Neural progenitor cell (in vitro differentiated cells): ENCODE measurements at regions not wholly inside any gene's neighbourhood (a gene's known extent, or its start where the extent isn't known, plus 50 kb on each side); places are given as distances from the start of the nearest gene placed in this dataset.

Source experiments
- DNase-seq: peaks from one replicate; pipeline ENCODE4 v3.0.0-alpha.2; 2016; ENCODE audit warnings: low spot score
- H2AFZ ChIP-seq: fragments of 200-600 bp; sonication (generic); replicated peaks from 2 replicates; pipeline ENCODE4 v1.6.1; 2016; ENCODE audit warnings: antibody characterized with exemption
- H3F3A ChIP-seq: fragments of 200-600 bp; sonication (generic); 2 replicates; pipeline ENCODE4 v1.6.1; 2016; ENCODE audit warnings: antibody characterized with exemption, low read depth
- H3K27ac ChIP-seq: fragments of 200-600 bp; sonication (generic); 2 replicates; pipeline ENCODE4 v1.5.1; 2016; ENCODE audit warnings: mild to moderate bottlenecking
- H3K27me3 ChIP-seq: fragments of 200-600 bp; sonication (generic); 2 replicates; pipeline ENCODE4 v1.6.1; 2016; ENCODE audit warnings: mild to moderate bottlenecking, moderate library complexity
- H3K36me3 ChIP-seq: fragments of 200-600 bp; sonication (generic); 2 replicates; pipeline ENCODE4 v1.5.1; 2016
- H3K4me1 ChIP-seq: fragments of 200-600 bp; sonication (generic); 2 replicates; pipeline ENCODE4 v1.6.1; 2016; ENCODE audit warnings: mixed run types
- H3K4me2 ChIP-seq: fragments of 200-600 bp; sonication (generic); 2 replicates; pipeline ENCODE4 v1.6.1; 2016
- H3K4me3 ChIP-seq: fragments of 200-600 bp; sonication (generic); 2 replicates; pipeline ENCODE4 v1.5.1; 2016
- H3K79me2 ChIP-seq: fragments of 200-600 bp; sonication (generic); 2 replicates; pipeline ENCODE4 v1.6.1; 2016; ENCODE audit warnings: low read depth
- H3K9ac ChIP-seq: fragments of 200-600 bp; sonication (generic); 2 replicates; pipeline ENCODE4 v1.6.1; 2016
- H3K9me3 ChIP-seq: fragments of 200-600 bp; sonication (generic); 2 replicates; pipeline ENCODE4 v1.5.1; 2016; ENCODE audit warnings: low read depth
- H4K20me1 ChIP-seq: fragments of 200-600 bp; sonication (generic); 2 replicates; pipeline ENCODE4 v1.6.1; 2016; ENCODE audit warnings: low read depth
- H3K27ac Mint-ChIP-seq: 3 replicates; pipeline ENCODE4 v1.8.0; 2021; ENCODE audit warnings: mixed read lengths
- H3K27me3 Mint-ChIP-seq: 2 replicates; pipeline ENCODE4 v1.8.0; 2022; ENCODE audit warnings: low read depth, mild to moderate bottlenecking, inconsistent platforms, moderate library complexity, mixed read lengths; ENCODE audit not compliant: insufficient read depth
- H3K36me3 Mint-ChIP-seq: 3 replicates; pipeline ENCODE4 v1.8.0; 2021; ENCODE audit warnings: mixed read lengths
- H3K4me1 Mint-ChIP-seq: 3 replicates; pipeline ENCODE4 v1.8.0; 2021; ENCODE audit warnings: mixed read lengths
- H3K4me3 Mint-ChIP-seq: 3 replicates; pipeline ENCODE4 v1.8.0; 2021; ENCODE audit warnings: mild to moderate bottlenecking, moderate library complexity, mixed read lengths
- H3K9me3 Mint-ChIP-seq: 3 replicates; pipeline ENCODE4 v1.8.0; 2020; ENCODE audit warnings: mixed read lengths
- EZH2 ChIP-seq: fragments of 200-600 bp; sonication (generic); IDR thresholded peaks from 2 replicates; pipeline ENCODE4 v1.6.1; 2017; ENCODE audit warnings: antibody characterized with exemption, mild to moderate bottlenecking, moderate library complexity
- EZH2phosphoT487 ChIP-seq: fragments of 200-600 bp; sonication (generic); IDR thresholded peaks from 2 replicates; pipeline ENCODE4 v1.6.1; 2017; ENCODE audit warnings: antibody characterized with exemption
- TF ChIP-seq, protein P1 (sequence below): fragments of 200-600 bp; sonication (generic); IDR thresholded peaks from 2 replicates; pipeline ENCODE4 v1.5.1; 2017; ENCODE audit warnings: antibody characterized with exemption, mild to moderate bottlenecking

DNA sequence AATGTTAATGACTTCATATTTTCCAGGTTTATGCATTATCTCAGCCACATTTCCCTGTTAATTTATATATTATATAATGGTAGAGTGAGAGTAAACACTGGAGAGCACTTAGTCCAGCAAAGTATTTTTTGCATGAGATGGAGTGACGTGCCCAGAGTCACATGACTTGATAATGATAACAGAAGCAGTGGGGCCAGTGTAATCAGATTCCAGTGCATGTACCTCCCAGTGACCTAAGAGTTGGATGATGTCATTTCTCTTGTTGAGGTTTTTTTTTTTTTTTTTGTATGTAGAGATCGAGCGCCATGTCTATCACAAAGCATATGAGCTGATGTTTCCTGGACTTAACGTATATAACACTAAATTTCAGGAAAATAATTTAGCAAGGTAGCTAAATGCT lies 375.3 kb downstream of the CNTN6 start:
- Histone ChIP-seq H3K36me3 (no peaks in the 10 kb centered on the region), H3K79me2 (no peaks in the 10 kb centered on the region), H3K27ac (no peak overlapping the region), H3K4me1 (no peaks in the 10 kb centered on the region), H3K4me2 (no peak overlapping the region), H3K4me3 (no peak overlapping the region), H4K20me1 (no peaks in the 10 kb centered on the region), H3K9me3 (no peaks in the 10 kb centered on the region), H3F3A (no peaks in the 10 kb centered on the region), H2AFZ (no peak overlapping the region), H3K9ac (no peak overlapping the region), H3K27me3 (no peaks in the 10 kb centered on the region)
- DNase-seq, result no peak
- Mint-ChIP-seq H3K27me3 (peaks cover 2% of the 10 kb centered on the region), H3K27ac (no peak overlapping the region), H3K36me3 (no peaks in the 10 kb centered on the region), H3K9me3 (peaks cover 2% of the 10 kb centered on the region), H3K4me3 (no peak overlapping the region), H3K4me1 (no peaks in the 10 kb centered on the region)
- TF ChIP-seq EZH2phosphoT487, result no peak

DNA sequence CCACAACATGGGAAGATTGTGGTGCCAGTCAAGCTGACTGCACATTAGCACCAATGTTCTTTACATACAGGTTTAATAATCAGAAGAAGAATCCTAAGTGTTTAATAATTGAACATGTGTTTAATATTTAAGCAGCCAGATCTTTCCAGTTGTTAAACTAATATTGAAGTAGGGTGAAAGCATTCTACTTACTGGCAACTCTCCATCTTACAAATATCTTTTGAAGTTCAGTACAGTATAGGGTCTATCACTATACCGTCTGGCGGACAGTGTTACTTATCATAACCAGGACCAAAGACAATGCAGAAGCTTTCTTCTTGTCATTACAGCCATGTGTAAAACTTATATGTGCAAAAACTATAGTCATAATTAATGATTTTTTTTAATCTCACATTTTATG lies 376.4 kb downstream of the CNTN6 start:
- no peak for DNase-seq
- Histone ChIP-seq H3K27ac (no peak overlapping the region), H3K27me3 (no peaks in the 10 kb centered on the region), H3F3A (no peaks in the 10 kb centered on the region), H3K79me2 (no peaks in the 10 kb centered on the region), H3K36me3 (no peaks in the 10 kb centered on the region), H3K9me3 (no peaks in the 10 kb centered on the region), H4K20me1 (no peaks in the 10 kb centered on the region), H3K9ac (no peak overlapping the region), H3K4me2 (no peak overlapping the region), H3K4me3 (no peak overlapping the region), H3K4me1 (no peaks in the 10 kb centered on the region), H2AFZ (no peak overlapping the region)
- TF ChIP-seq EZH2 (no peak), EZH2phosphoT487 (no peak)
- TF ChIP-seq, protein P1, sequence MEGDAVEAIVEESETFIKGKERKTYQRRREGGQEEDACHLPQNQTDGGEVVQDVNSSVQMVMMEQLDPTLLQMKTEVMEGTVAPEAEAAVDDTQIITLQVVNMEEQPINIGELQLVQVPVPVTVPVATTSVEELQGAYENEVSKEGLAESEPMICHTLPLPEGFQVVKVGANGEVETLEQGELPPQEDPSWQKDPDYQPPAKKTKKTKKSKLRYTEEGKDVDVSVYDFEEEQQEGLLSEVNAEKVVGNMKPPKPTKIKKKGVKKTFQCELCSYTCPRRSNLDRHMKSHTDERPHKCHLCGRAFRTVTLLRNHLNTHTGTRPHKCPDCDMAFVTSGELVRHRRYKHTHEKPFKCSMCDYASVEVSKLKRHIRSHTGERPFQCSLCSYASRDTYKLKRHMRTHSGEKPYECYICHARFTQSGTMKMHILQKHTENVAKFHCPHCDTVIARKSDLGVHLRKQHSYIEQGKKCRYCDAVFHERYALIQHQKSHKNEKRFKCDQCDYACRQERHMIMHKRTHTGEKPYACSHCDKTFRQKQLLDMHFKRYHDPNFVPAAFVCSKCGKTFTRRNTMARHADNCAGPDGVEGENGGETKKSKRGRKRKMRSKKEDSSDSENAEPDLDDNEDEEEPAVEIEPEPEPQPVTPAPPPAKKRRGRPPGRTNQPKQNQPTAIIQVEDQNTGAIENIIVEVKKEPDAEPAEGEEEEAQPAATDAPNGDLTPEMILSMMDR, result no peak
- H3K4me1 Mint-ChIP-seq, result no peaks in the 10 kb centered on the region
- H3K4me3 Mint-ChIP-seq, result no peak overlapping the region
- H3K27me3 Mint-ChIP-seq, result peaks cover 2% of the 10 kb centered on the region
- no peak overlapping the region for H3K27ac Mint-ChIP-seq
- peaks cover 2% of the 10 kb centered on the region for H3K9me3 Mint-ChIP-seq
- H3K36me3 Mint-ChIP-seq, result no peaks in the 10 kb centered on the region

DNA sequence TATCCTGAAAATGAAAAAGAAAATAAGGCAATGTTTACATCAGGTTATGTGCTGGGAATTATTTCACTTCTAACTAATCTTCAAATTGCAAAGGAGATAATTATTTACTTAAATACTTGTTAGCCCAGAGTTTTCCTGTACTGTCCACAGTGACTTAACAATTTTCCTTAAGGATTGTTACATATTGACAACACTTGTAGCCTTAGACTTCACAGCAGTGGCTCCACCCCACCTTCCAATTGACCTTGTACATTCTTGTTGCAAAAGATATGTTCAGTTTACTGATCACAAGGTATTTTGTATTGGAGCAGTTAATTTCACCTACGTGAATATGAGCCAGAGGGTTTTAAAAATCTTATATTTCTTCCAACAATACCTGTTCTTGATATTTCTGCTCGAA lies 376.9 kb downstream of the CNTN6 start:
- Histone ChIP-seq H2AFZ (no peak overlapping the region), H3K4me2 (no peak overlapping the region), H3K9me3 (no peaks in the 10 kb centered on the region), H3K4me3 (no peak overlapping the region), H3K4me1 (no peaks in the 10 kb centered on the region), H3K36me3 (no peaks in the 10 kb centered on the region), H4K20me1 (no peaks in the 10 kb centered on the region), H3F3A (no peaks in the 10 kb centered on the region), H3K27me3 (no peaks in the 10 kb centered on the region), H3K79me2 (no peaks in the 10 kb centered on the region), H3K9ac (no peak overlapping the region), H3K27ac (no peak overlapping the region)
- DNase-seq, result no peak
- H3K27ac Mint-ChIP-seq, result no peak overlapping the region
- H3K4me3 Mint-ChIP-seq, result no peak overlapping the region
- H3K9me3 Mint-ChIP-seq, result no peaks in the 10 kb centered on the region
- TF ChIP-seq, protein P1, result no peak
- TF ChIP-seq EZH2 (no peak), EZH2phosphoT487 (no peak)
- H3K4me1 Mint-ChIP-seq, result no peaks in the 10 kb centered on the region
- H3K27me3 Mint-ChIP-seq, result peaks cover 2% of the 10 kb centered on the region
- H3K36me3 Mint-ChIP-seq, result no peaks in the 10 kb centered on the region

DNA sequence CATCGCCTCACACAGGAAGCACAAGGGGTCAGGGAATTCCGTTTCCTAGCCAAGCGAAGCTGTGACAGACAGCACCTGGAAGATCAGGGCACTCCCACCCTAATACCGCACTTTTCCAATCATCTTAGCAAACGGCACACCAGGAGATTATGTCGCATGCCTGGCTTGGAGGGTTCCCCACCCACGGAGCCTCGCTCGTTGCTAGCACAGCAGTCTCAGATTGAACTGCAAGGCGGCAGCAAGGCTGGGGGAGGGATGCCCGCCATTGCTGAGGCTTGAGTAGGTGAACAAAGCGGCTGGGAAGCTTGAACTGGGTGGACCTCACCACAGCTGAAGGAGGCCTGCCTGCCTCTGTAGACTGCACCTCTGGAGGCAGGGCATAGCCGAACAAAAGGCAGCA lies 384.8 kb downstream of the CNTN6 start:
- no peaks in the 10 kb centered on the region for H3K36me3 ChIP-seq
- H2AFZ ChIP-seq, result no peak overlapping the region
- Mint-ChIP-seq H3K27me3 (peaks cover 2% of the 10 kb centered on the region), H3K9me3 (peaks cover 2% of the 10 kb centered on the region), H3K36me3 (no peaks in the 10 kb centered on the region), H3K27ac (no peak overlapping the region), H3K4me3 (no peak overlapping the region), H3K4me1 (no peaks in the 10 kb centered on the region)
- H4K20me1 ChIP-seq, result no peaks in the 10 kb centered on the region
- H3K79me2 ChIP-seq, result no peaks in the 10 kb centered on the region
- DNase-seq, result no peak
- H3F3A ChIP-seq, result no peaks in the 10 kb centered on the region
- H3K9ac ChIP-seq, result no peak overlapping the region
- no peak overlapping the region for H3K4me3 ChIP-seq
- H3K27me3 ChIP-seq, result no peaks in the 10 kb centered on the region
- no peaks in the 10 kb centered on the region for H3K9me3 ChIP-seq
- no peak overlapping the region for H3K4me2 ChIP-seq
- H3K27ac ChIP-seq, result no peak overlapping the region
- TF ChIP-seq, protein P1, result no peak
- TF ChIP-seq EZH2 (no peak), EZH2phosphoT487 (no peak)
- no peaks in the 10 kb centered on the region for H3K4me1 ChIP-seq
